OCI-LY3 (cell line): ENCODE measurements at regions not wholly inside any gene's neighbourhood (a gene's known extent, or its start where the extent isn't known, plus 50 kb on each side); places are given as distances from the start of the nearest gene placed in this dataset.

Source experiments
- H2AFZ ChIP-seq: fragments of 200-600, 300-600 bp; shearing (Covaris generic); 2 replicates; pipeline ENCODE4 v1.6.0; 2014; ENCODE audit warnings: antibody characterized with exemption, low read depth, low read length
- H3K27ac ChIP-seq: fragments of 200-600, 300-600 bp; sonication (generic); 2 replicates; pipeline ENCODE4 v1.5.1; 2014; ENCODE audit warnings: mild to moderate bottlenecking, low read length, moderate library complexity, mixed read lengths
- H3K27me3 ChIP-seq: fragments of 200-600, 300-600 bp; sonication (generic); 2 replicates; pipeline ENCODE4 v1.6.1; 2014; ENCODE audit warnings: low read depth, low read length, mixed read lengths
- H3K36me3 ChIP-seq: fragments of 200-600, 300-600 bp; sonication (generic); replicated peaks from 2 replicates; pipeline ENCODE3; 2014; ENCODE audit warnings: low read depth, low read length, mixed read lengths
- H3K4me1 ChIP-seq: fragments of 300-600, 200-600 bp; sonication (generic); 2 replicates; pipeline ENCODE4 v1.6.1; 2014; ENCODE audit warnings: low read length, mixed read lengths
- H3K4me2 ChIP-seq: fragments of 200-600, 300-600 bp; sonication (generic); 2 replicates; pipeline ENCODE4 v1.6.1; 2014; ENCODE audit warnings: low read length, mixed read lengths
- H3K4me3 ChIP-seq: fragments of 300-600, 200-600 bp; sonication (generic); 2 replicates; pipeline ENCODE4 v1.5.1; 2014; ENCODE audit warnings: antibody characterized with exemption, mild to moderate bottlenecking, low read length, moderate library complexity
- H3K79me2 ChIP-seq: fragments of 300-600, 200-600 bp; shearing (Covaris generic); 2 replicates; pipeline ENCODE4 v1.6.1; 2014; ENCODE audit warnings: mild to moderate bottlenecking, low read length, mixed read lengths
- H3K9ac ChIP-seq: fragments of 300-600, 200-600 bp; shearing (Covaris generic); 2 replicates; pipeline ENCODE4 v1.6.0; 2014; ENCODE audit warnings: mild to moderate bottlenecking, low read length, moderate library complexity
- H3K9me3 ChIP-seq: fragments of 200-600, 300-600 bp; shearing (Covaris generic); 2 replicates; pipeline ENCODE4 v1.6.1; 2014; ENCODE audit warnings: low read length, mixed read lengths; ENCODE audit not compliant: insufficient read depth
- H4K20me1 ChIP-seq: fragments of 200-600, 300-600 bp; sonication (generic); 2 replicates; pipeline ENCODE4 v1.6.1; 2016; ENCODE audit warnings: low read length, mixed read lengths; ENCODE audit not compliant: insufficient read depth
- EZH2phosphoT487 ChIP-seq: fragments of 200-600 bp; shearing (Covaris generic); IDR thresholded peaks from 2 replicates; pipeline ENCODE4 v1.6.1; 2018; ENCODE audit warnings: antibody characterized with exemption, mixed run types, low read depth
- TF ChIP-seq, protein P1 (sequence below): fragments of 200-600, 300-600 bp; sonication (generic); IDR thresholded peaks from 2 replicates; pipeline ENCODE4 v1.5.1; 2014; ENCODE audit warnings: antibody characterized with exemption, low read length, low read depth

DNA sequence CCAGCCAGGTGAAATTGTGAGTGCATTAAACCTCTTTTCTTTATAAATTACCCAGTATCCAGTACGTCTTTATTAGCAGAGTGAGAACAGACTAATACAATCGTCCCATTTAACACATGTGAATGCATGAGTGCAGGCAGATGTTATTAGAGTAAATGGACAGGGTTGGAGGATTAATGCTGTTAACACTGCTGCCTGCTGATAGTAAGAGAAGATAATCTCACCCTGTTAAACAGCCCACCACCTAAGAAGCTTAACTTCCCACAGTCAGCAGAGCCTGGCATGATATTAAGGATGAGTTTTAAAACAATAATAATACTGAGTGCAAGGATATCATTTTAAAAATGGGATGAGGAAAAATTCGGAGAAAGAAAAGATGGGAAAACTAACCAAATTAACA lies 181.4 kb upstream of the LHX8 start:
- Histone ChIP-seq H3K36me3 (no peaks in the 10 kb centered on the region), H3K27me3 (no peaks in the 10 kb centered on the region), H3K9me3 (no peaks in the 10 kb centered on the region), H3K4me2 (no peak overlapping the region), H3K9ac (no peak overlapping the region), H3K4me1 (peaks cover 4% of the 10 kb centered on the region; the same call in 1 of the 2 replicates), H3K4me3 (no peak overlapping the region), H2AFZ (no peak overlapping the region), H3K27ac (no peak overlapping the region), H4K20me1 (no peaks in the 10 kb centered on the region), H3K79me2 (no peaks in the 10 kb centered on the region)
- TF ChIP-seq, protein P1, sequence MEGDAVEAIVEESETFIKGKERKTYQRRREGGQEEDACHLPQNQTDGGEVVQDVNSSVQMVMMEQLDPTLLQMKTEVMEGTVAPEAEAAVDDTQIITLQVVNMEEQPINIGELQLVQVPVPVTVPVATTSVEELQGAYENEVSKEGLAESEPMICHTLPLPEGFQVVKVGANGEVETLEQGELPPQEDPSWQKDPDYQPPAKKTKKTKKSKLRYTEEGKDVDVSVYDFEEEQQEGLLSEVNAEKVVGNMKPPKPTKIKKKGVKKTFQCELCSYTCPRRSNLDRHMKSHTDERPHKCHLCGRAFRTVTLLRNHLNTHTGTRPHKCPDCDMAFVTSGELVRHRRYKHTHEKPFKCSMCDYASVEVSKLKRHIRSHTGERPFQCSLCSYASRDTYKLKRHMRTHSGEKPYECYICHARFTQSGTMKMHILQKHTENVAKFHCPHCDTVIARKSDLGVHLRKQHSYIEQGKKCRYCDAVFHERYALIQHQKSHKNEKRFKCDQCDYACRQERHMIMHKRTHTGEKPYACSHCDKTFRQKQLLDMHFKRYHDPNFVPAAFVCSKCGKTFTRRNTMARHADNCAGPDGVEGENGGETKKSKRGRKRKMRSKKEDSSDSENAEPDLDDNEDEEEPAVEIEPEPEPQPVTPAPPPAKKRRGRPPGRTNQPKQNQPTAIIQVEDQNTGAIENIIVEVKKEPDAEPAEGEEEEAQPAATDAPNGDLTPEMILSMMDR, result no peak
- no peak for TF ChIP-seq EZH2phosphoT487

DNA sequence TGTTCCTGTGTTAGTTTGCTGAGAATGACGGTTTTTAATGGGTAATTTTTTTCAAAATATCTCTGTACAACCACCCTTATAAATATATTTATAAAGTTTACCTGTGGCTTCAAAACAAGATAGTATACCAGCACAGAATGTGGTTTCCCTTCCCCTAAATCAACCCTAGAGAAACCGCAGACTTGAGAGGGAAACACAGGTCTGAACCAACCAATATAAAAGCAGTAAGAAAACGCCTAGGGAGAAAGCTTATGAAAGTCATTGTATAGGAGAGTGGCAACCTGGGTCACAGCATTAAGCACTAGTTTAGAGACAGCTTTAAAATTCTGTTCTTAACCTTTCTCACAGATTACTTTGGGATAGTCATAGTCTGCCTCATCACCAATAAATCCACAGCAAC lies 180.6 kb upstream of the LHX8 start:
- Histone ChIP-seq H4K20me1 (no peaks in the 10 kb centered on the region), H3K36me3 (no peaks in the 10 kb centered on the region), H3K4me2 (no peak overlapping the region), H3K79me2 (no peaks in the 10 kb centered on the region), H3K27ac (no peak overlapping the region), H2AFZ (no peak overlapping the region), H3K4me1 (peaks cover 4% of the 10 kb centered on the region; the same call in 1 of the 2 replicates), H3K4me3 (no peak overlapping the region), H3K27me3 (no peaks in the 10 kb centered on the region), H3K9ac (no peak overlapping the region), H3K9me3 (no peaks in the 10 kb centered on the region)
- TF ChIP-seq EZH2phosphoT487, result no peak
- TF ChIP-seq, protein P1, result no peak

DNA sequence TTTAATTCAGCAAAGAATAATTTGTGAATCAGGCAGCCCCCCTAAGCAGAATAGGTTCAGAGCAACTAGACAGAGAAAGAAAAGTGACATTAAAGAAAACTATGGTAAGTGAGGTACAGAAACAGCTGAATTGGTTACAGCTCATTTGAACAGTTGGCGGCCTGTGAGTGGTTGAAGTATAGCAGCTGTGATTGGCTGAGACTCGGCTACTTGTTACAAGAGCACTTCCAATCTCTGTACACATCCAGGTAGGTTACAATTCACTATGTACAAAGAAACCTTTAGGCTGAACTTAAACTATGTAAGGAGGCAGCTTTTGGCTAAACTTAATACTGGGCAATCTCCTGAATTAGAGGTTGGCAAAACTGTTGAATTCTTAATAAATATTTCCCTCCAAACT lies 171.1 kb upstream of the LHX8 start:
- TF ChIP-seq, protein P1, result no peak
- no peak for TF ChIP-seq EZH2phosphoT487
- no peaks in the 10 kb centered on the region for H3K27me3 ChIP-seq
- H3K36me3 ChIP-seq, result no peaks in the 10 kb centered on the region
- H2AFZ ChIP-seq, result no peak overlapping the region
- no peak overlapping the region for H3K4me2 ChIP-seq
- no peak overlapping the region for H3K9ac ChIP-seq
- H4K20me1 ChIP-seq, result no peaks in the 10 kb centered on the region
- H3K4me3 ChIP-seq, result no peak overlapping the region
- no peaks in the 10 kb centered on the region for H3K4me1 ChIP-seq
- H3K9me3 ChIP-seq, result no peaks in the 10 kb centered on the region
- no peaks in the 10 kb centered on the region for H3K79me2 ChIP-seq
- no peak overlapping the region for H3K27ac ChIP-seq

DNA sequence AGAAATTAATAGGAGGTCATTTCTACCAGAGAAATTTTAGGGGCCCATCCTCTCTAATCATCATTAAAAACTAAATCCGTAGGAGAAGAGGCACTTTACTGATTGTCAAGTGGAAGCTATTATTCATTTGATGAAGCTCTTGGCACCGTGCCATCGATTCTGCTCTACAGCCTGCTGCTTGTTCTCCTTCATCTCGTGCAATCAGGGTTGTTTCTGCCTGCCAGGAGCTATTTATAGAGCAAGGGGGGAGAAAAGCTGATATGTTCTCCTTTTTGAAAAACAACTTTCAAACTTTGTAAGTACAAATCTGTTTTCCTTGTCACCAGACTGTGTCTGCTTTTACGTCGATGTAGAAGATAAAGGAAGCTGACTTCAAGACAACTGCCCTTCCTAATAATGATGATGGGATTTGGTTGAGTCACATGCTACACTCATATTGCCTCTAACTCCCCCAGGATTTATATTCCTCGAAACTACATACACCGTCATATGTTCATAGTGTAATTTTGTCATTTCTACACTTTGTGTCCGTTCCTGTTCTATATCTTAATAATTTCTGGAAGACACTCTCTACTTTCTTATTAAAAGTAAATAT lies 169.6 kb upstream of the LHX8 start:
- Histone ChIP-seq H3K36me3 (no peaks in the 10 kb centered on the region), H3K27me3 (no peaks in the 10 kb centered on the region), H3K4me3 (no peak overlapping the region), H2AFZ (no peak overlapping the region), H3K9ac (no peak overlapping the region), H3K9me3 (no peaks in the 10 kb centered on the region), H3K4me1 (no peaks in the 10 kb centered on the region), H3K79me2 (no peaks in the 10 kb centered on the region), H3K27ac (no peak overlapping the region), H4K20me1 (no peaks in the 10 kb centered on the region), H3K4me2 (no peak overlapping the region)
- TF ChIP-seq, protein P1, result no peak
- TF ChIP-seq EZH2phosphoT487, result no peak
